GM12878 (cell line): ENCODE measurements at regions not wholly inside any gene's neighbourhood (a gene's known extent, or its start where the extent isn't known, plus 50 kb on each side); places are given as distances from the start of the nearest gene placed in this dataset.

ENCODE experiments used
- ATF7 ChIP-seq: fragments of 450-650 bp; IDR thresholded peaks from 2 replicates; pipeline ENCODE4 v1.6.1; 2016; ENCODE audit warnings: low read depth, mild to moderate bottlenecking
- BHLHE40 ChIP-seq, 2 experiments: fragments of 450-650 bp in 1 of 2; IDR thresholded peaks; 2 replicates each; pipeline ENCODE4 v1.6.1; 2011 to 2017; ENCODE audit warnings: low read depth in 2 of 2, borderline replicate concordance in 1 of 2, improper control_type of control experiment in 1 of 2, low read length in 1 of 2, mild to moderate bottlenecking in 1 of 2
- CBFB ChIP-seq: IDR thresholded peaks from 2 replicates; pipeline ENCODE4 v1.6.1; 2016; ENCODE audit warnings: antibody characterized with exemption, low read depth
- CEBPB ChIP-seq, 2 experiments: fragments of 150-350 bp in 1 of 2; IDR thresholded peaks; 2 replicates each; pipeline ENCODE4 v1.6.1; 2012 to 2014; ENCODE audit warnings: low read depth in 2 of 2, low read length in 2 of 2, borderline replicate concordance in 1 of 2, inconsistent platforms in 1 of 2
- CREM ChIP-seq: IDR thresholded peaks from 2 replicates; pipeline ENCODE4 v1.6.1; 2014; ENCODE audit warnings: antibody characterized with exemption, low read depth
- FOS ChIP-seq: IDR thresholded peaks from 3 replicates; pipeline ENCODE4 v1.6.1; 2011; ENCODE audit warnings: borderline replicate concordance; ENCODE audit not compliant: insufficient read length; ENCODE audit errors: extremely low read depth
- MEF2B ChIP-seq: fragments of 450-650 bp; IDR thresholded peaks from 2 replicates; pipeline ENCODE4 v1.6.1; 2018; ENCODE audit warnings: mild to moderate bottlenecking, moderate library complexity; ENCODE audit not compliant: partially characterized antibody, poor library complexity, severe bottlenecking
- MTA2 ChIP-seq: fragments of 450-650 bp; IDR thresholded peaks from 2 replicates; pipeline ENCODE4 v1.6.1; 2016; ENCODE audit warnings: low read depth, mild to moderate bottlenecking, moderate library complexity
- NR2C1 ChIP-seq: fragments of 450-650 bp; IDR thresholded peaks from 2 replicates; pipeline ENCODE4 v1.6.1; 2017; ENCODE audit warnings: antibody characterized with exemption, mild to moderate bottlenecking, moderate library complexity
- NRF1 ChIP-seq: conservative IDR thresholded peaks from 2 replicates; pipeline ENCODE4 v1.6.1; 2011; ENCODE audit warnings: mild to moderate bottlenecking, low read depth, low read length, improper control_type of control experiment
- POU2F2 ChIP-seq: IDR thresholded peaks from 3 replicates; pipeline ENCODE4 v1.6.1; 2011; ENCODE audit warnings: low read depth, mild to moderate bottlenecking, low read length, borderline replicate concordance
- RAD21 ChIP-seq: IDR thresholded peaks from 2 replicates; pipeline ENCODE4 v1.6.1; 2011; ENCODE audit warnings: mild to moderate bottlenecking, low read depth, low read length, moderate library complexity; ENCODE audit not compliant: insufficient read depth
- RB1 ChIP-seq: fragments of 450-650 bp; formaldehyde crosslinking; IDR thresholded peaks from 2 replicates; pipeline ENCODE4 v1.6.1; 2017; ENCODE audit warnings: mild to moderate bottlenecking, borderline replicate concordance
- RUNX3 ChIP-seq: IDR thresholded peaks from 2 replicates; pipeline ENCODE4 v1.6.1; 2012; ENCODE audit warnings: low read length, inconsistent platforms
- SUZ12 ChIP-seq: fragments of 200-600 bp; sonication (generic); IDR thresholded peaks from one replicate; pipeline ENCODE4 v1.6.1; 2018; ENCODE audit warnings: antibody characterized with exemption, mild to moderate bottlenecking; ENCODE audit not compliant: unreplicated experiment
- TCF12 ChIP-seq: IDR thresholded peaks from 2 replicates; pipeline ENCODE4 v1.6.1; 2011; ENCODE audit warnings: low read depth, mild to moderate bottlenecking, low read length
- ZNF217 ChIP-seq: fragments of 450-650 bp; IDR thresholded peaks from 2 replicates; pipeline ENCODE4 v1.6.1; 2017; ENCODE audit warnings: antibody characterized with exemption, mild to moderate bottlenecking
- ZSCAN29 ChIP-seq: fragments of 450-650 bp; IDR thresholded peaks from 2 replicates; pipeline ENCODE4 v1.6.1; 2017; ENCODE audit warnings: mild to moderate bottlenecking, moderate library complexity
- TF ChIP-seq, protein P1 (sequence below): fragments of 450-650 bp; IDR thresholded peaks from 2 replicates; pipeline ENCODE4 v1.6.1; 2017; ENCODE audit warnings: mild to moderate bottlenecking
- TF ChIP-seq, protein P2 (sequence below): fragments of 450-650 bp; IDR thresholded peaks from 2 replicates; pipeline ENCODE4 v1.6.1; 2016; ENCODE audit warnings: mild to moderate bottlenecking
- TF ChIP-seq, protein P3 (sequence below): IDR thresholded peaks from 2 replicates; pipeline ENCODE4 v1.6.1; 2012; ENCODE audit warnings: low read depth, low read length, improper control_type of control experiment
- TF ChIP-seq, protein P4 (sequence below): fragments of 450-650 bp; IDR thresholded peaks from 2 replicates; pipeline ENCODE4 v1.6.1; 2018; ENCODE audit warnings: borderline replicate concordance, mild to moderate bottlenecking; ENCODE audit not compliant: partially characterized antibody
- TF ChIP-seq, protein P5 (sequence below): IDR thresholded peaks from 2 replicates; pipeline ENCODE4 v1.6.1; 2011; ENCODE audit warnings: low read depth, mild to moderate bottlenecking, low read length, moderate library complexity, borderline replicate concordance; ENCODE audit errors: extremely low read depth

DNA sequence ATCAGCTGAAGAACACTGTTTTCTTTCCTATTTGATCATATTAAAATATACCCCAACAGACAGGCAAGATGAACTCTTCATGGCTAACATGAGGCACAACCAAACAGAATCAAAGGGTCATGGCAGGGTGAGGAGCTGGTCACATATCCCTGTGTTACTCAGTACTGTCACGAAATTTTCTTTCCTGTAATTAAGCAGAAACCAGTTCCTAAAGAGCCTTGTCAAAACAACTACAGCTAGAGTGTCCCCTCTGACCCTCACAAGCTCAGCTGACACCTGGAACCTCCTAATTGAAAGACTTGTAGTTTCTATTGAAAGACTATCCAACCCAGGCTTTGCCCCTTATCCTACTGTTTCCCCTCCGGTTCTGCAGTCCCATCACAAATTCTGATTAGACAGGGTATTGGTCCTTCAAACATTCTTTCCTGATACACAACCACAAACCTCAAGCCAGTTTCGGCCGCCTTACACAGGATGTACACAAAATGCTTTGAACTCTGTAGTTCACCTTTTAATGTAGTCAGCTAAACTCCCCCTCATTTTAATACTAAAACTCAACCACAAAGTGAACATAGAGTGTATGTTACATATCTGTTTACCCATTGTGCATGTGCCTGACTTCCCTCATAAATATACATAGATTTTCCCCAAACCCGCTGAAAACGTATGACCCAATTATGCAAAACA is 651.9 kb downstream of the MRPL39 start (continued):
- TF ChIP-seq, protein P1, sequence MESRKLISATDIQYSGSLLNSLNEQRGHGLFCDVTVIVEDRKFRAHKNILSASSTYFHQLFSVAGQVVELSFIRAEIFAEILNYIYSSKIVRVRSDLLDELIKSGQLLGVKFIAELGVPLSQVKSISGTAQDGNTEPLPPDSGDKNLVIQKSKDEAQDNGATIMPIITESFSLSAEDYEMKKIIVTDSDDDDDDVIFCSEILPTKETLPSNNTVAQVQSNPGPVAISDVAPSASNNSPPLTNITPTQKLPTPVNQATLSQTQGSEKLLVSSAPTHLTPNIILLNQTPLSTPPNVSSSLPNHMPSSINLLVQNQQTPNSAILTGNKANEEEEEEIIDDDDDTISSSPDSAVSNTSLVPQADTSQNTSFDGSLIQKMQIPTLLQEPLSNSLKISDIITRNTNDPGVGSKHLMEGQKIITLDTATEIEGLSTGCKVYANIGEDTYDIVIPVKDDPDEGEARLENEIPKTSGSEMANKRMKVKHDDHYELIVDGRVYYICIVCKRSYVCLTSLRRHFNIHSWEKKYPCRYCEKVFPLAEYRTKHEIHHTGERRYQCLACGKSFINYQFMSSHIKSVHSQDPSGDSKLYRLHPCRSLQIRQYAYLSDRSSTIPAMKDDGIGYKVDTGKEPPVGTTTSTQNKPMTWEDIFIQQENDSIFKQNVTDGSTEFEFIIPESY, result no peak
- peak; percentile 17; the same call in 1 of the 2 replicates for TF ChIP-seq CREM
- TF ChIP-seq CEBPB (IDR thresholded peaks at IDR 0.05; ENCODE audit: borderline replicate concordance in 1 of 2, low read depth in 2 of 2, low read length in 2 of 2), result no peak
- TF ChIP-seq, protein P2, sequence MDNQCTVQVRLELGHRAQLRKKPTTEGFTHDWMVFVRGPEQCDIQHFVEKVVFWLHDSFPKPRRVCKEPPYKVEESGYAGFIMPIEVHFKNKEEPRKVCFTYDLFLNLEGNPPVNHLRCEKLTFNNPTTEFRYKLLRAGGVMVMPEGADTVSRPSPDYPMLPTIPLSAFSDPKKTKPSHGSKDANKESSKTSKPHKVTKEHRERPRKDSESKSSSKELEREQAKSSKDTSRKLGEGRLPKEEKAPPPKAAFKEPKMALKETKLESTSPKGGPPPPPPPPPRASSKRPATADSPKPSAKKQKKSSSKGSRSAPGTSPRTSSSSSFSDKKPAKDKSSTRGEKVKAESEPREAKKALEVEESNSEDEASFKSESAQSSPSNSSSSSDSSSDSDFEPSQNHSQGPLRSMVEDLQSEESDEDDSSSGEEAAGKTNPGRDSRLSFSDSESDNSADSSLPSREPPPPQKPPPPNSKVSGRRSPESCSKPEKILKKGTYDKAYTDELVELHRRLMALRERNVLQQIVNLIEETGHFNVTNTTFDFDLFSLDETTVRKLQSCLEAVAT, result no peak
- TF ChIP-seq, protein P3, sequence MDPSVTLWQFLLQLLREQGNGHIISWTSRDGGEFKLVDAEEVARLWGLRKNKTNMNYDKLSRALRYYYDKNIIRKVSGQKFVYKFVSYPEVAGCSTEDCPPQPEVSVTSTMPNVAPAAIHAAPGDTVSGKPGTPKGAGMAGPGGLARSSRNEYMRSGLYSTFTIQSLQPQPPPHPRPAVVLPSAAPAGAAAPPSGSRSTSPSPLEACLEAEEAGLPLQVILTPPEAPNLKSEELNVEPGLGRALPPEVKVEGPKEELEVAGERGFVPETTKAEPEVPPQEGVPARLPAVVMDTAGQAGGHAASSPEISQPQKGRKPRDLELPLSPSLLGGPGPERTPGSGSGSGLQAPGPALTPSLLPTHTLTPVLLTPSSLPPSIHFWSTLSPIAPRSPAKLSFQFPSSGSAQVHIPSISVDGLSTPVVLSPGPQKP, result no peak
- TF ChIP-seq ZSCAN29, result no peak
- no peak for TF ChIP-seq MEF2B
- TF ChIP-seq, protein P4, sequence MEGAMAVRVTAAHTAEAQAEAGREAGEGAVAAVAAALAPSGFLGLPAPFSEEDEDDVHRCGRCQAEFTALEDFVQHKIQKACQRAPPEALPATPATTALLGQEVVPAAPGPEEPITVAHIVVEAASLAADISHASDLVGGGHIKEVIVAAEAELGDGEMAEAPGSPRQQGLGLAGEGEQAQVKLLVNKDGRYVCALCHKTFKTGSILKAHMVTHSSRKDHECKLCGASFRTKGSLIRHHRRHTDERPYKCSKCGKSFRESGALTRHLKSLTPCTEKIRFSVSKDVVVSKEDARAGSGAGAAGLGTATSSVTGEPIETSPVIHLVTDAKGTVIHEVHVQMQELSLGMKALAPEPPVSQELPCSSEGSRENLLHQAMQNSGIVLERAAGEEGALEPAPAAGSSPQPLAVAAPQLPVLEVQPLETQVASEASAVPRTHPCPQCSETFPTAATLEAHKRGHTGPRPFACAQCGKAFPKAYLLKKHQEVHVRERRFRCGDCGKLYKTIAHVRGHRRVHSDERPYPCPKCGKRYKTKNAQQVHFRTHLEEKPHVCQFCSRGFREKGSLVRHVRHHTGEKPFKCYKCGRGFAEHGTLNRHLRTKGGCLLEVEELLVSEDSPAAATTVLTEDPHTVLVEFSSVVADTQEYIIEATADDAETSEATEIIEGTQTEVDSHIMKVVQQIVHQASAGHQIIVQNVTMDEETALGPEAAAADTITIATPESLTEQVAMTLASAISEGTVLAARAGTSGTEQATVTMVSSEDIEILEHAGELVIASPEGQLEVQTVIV, result no peak
- TF ChIP-seq, protein P5, sequence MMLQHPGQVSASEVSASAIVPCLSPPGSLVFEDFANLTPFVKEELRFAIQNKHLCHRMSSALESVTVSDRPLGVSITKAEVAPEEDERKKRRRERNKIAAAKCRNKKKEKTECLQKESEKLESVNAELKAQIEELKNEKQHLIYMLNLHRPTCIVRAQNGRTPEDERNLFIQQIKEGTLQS, result no peak
- TF ChIP-seq BHLHE40 (IDR thresholded peaks at IDR 0.05; ENCODE audit: borderline replicate concordance in 1 of 2, low read depth in 2 of 2, low read length in 1 of 2), result peak; percentile 64 to 83
- TF ChIP-seq NRF1, result no peak
- TF ChIP-seq FOS, result no peak
- TF ChIP-seq ATF7, result 0 out of 2 replicates have a peak, but pooled peaks have one; percentile 21
- no peak for TF ChIP-seq RAD21
- TF ChIP-seq CBFB, result 0 out of 2 replicates have a peak, but pooled peaks have one; percentile 20
- TF ChIP-seq RB1, result no peak
- TF ChIP-seq RUNX3, result peak; percentile 92
- TF ChIP-seq POU2F2, result peak; percentile 76; the same call in 1 of the 3 replicates
- TF ChIP-seq NR2C1, result no peak
- TF ChIP-seq TCF12, result 0 out of 2 replicates have a peak, but pooled peaks have one; percentile 21
- peak; percentile 71; the same call in 1 of the 2 replicates for TF ChIP-seq ZNF217
- TF ChIP-seq MTA2, result peak; percentile 60
- no peak for TF ChIP-seq SUZ12
